ENCODE measurements at regions not wholly inside any gene's neighbourhood (a gene's known extent, or its start where the extent isn't known, plus 50 kb on each side); places are given as distances from the start of the nearest gene placed in this dataset.

DNA sequence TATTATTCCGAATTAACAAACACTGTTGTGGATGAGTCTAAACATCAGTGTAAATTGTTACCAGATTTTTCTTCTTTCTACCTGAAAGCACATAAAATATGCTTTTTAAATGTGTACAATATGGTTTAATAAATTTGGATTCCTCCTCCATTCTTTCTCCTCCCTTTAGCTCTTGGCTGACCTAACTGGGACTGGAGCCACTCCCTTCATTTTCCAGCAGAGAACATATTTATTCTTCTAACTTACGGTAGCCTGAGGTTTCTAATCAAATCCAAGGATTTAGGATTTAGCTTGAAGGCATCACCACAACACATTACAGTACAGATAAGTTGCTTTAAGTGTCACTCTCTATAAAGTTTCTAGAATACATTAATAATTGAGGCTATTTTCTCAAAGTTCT lies 88.2 kb upstream of the SEMA3C start:
- no peaks in the 10 kb centered on the region for H3K9me3 Mint-ChIP-seq (ENCODE audit: unreplicated experiment)
- intact Hi-C loops (cut with micrococcal nuclease): no loop called here
- H3K36me3 Mint-ChIP-seq (ENCODE audit: insufficient read depth, unreplicated experiment): no peaks in the 10 kb centered on the region
- no peak for DNase-seq (ENCODE audit: unreplicated experiment)
- H3K4me1 Mint-ChIP-seq (ENCODE audit: insufficient read depth, unreplicated experiment): peaks cover 6% of the 10 kb centered on the region
- CTCF ChIA-PET: interaction anchor here (0.6 to 1.3 kb wide), 4 partner anchors 9 to 326 kb away, joined by 3 to 5 read pairs (median 4); no protein-coding TSS in a partner anchor
- no peaks in the 10 kb centered on the region for H3K27me3 Mint-ChIP-seq (ENCODE audit: insufficient read depth, unreplicated experiment)
- BruUV-seq (replicated peaks): no TSS peak
- POLR2A ChIA-PET: interaction anchor here (0.6 to 1.2 kb wide), 5 partner anchors 67 to 796 kb away, joined by 3 to 5 read pairs (median 3); partner anchors contain the start of gene SEMA3C
- H3K27ac Mint-ChIP-seq (ENCODE audit: low read depth, unreplicated experiment): no peak overlapping the region
- H3K4me3 Mint-ChIP-seq (ENCODE audit: unreplicated experiment): no peak overlapping the region
- TF ChIP-seq, protein P1, sequence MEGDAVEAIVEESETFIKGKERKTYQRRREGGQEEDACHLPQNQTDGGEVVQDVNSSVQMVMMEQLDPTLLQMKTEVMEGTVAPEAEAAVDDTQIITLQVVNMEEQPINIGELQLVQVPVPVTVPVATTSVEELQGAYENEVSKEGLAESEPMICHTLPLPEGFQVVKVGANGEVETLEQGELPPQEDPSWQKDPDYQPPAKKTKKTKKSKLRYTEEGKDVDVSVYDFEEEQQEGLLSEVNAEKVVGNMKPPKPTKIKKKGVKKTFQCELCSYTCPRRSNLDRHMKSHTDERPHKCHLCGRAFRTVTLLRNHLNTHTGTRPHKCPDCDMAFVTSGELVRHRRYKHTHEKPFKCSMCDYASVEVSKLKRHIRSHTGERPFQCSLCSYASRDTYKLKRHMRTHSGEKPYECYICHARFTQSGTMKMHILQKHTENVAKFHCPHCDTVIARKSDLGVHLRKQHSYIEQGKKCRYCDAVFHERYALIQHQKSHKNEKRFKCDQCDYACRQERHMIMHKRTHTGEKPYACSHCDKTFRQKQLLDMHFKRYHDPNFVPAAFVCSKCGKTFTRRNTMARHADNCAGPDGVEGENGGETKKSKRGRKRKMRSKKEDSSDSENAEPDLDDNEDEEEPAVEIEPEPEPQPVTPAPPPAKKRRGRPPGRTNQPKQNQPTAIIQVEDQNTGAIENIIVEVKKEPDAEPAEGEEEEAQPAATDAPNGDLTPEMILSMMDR (IDR thresholded peaks at IDR 0.05; ENCODE audit: unreplicated experiment): no peak

DNA sequence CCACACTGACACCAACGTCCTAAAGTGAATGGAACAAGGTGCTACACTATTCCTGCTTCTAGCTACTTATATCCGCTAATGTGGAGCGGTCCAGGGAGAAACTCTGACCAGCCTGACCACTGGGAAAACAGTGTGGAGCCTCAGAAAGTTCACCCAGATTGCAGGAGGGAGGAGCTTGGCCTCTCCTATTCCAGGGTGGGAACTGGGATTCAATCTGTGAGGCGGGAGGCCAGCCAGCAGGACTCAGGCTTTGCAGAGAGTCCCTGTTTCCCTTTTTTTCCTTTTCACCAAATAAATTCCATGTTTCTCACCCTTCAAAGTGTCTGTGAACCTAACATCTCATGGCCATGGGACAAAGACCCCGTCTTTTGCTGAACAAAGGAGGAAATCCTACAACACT lies 86.4 kb upstream of the SEMA3C start:
- Mint-ChIP-seq H3K4me3 (ENCODE audit: unreplicated experiment) (no peak overlapping the region), H3K36me3 (ENCODE audit: insufficient read depth, unreplicated experiment) (no peaks in the 10 kb centered on the region), H3K4me1 (ENCODE audit: insufficient read depth, unreplicated experiment) (peaks cover 6% of the 10 kb centered on the region), H3K27ac (ENCODE audit: low read depth, unreplicated experiment) (no peak overlapping the region), H3K27me3 (ENCODE audit: insufficient read depth, unreplicated experiment) (no peaks in the 10 kb centered on the region), H3K9me3 (ENCODE audit: unreplicated experiment) (no peaks in the 10 kb centered on the region)
- POLR2A ChIA-PET: interaction anchor here (1.2 kb wide), 1 partner anchor 37 kb away, joined by 3 read pairs; no protein-coding TSS in a partner anchor
- DNase-seq (ENCODE audit: unreplicated experiment): no peak
- BruUV-seq (replicated peaks): no TSS peak
- CTCF ChIA-PET: interaction anchor here (0.6 kb wide), 2 partner anchors 35 to 369 kb away, joined by 3 read pairs; no protein-coding TSS in a partner anchor
- intact Hi-C loops (cut with micrococcal nuclease): no loop called here
- TF ChIP-seq, protein P1 (IDR thresholded peaks at IDR 0.05; ENCODE audit: unreplicated experiment): no peak

DNA sequence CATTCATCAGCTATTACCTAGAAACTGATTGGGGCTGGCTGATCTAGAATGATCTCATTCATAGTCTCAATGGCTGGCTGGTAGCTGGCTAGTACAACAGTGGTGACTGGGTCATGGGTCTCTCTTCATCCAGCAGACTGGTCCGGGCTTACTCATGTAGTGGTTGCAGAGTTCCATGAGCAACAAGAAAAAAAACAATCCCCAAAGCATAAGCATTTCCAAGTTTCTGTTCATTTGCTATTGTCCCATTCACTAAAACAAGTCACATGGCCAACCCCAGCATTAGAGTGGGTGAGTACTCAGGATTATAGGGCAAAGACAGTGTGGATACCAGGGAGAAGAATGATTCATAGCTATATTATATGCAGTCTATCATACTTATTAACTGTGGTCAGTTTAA lies 85.2 kb upstream of the SEMA3C start:
- TF ChIP-seq, protein P1 (IDR thresholded peaks at IDR 0.05; ENCODE audit: unreplicated experiment): no peak
- Mint-ChIP-seq H3K27ac (ENCODE audit: low read depth, unreplicated experiment) (no peak overlapping the region), H3K9me3 (ENCODE audit: unreplicated experiment) (no peaks in the 10 kb centered on the region), H3K36me3 (ENCODE audit: insufficient read depth, unreplicated experiment) (no peaks in the 10 kb centered on the region), H3K4me3 (ENCODE audit: unreplicated experiment) (no peak overlapping the region), H3K4me1 (ENCODE audit: insufficient read depth, unreplicated experiment) (peaks cover 6% of the 10 kb centered on the region), H3K27me3 (ENCODE audit: insufficient read depth, unreplicated experiment) (no peaks in the 10 kb centered on the region)
- BruUV-seq (replicated peaks): no TSS peak
- intact Hi-C loops (cut with micrococcal nuclease): no loop called here
- DNase-seq (ENCODE audit: unreplicated experiment): no peak
- CTCF ChIA-PET: interaction anchor here (0.7 kb wide), 1 partner anchor 9 kb away, joined by 3 read pairs; no protein-coding TSS in a partner anchor
- POLR2A ChIA-PET: interaction anchor here (0.6 to 1.4 kb wide), 8 partner anchors 8 to 281 kb away, joined by 3 to 6 read pairs (median 3); partner anchors contain the start of gene SEMA3C

DNA sequence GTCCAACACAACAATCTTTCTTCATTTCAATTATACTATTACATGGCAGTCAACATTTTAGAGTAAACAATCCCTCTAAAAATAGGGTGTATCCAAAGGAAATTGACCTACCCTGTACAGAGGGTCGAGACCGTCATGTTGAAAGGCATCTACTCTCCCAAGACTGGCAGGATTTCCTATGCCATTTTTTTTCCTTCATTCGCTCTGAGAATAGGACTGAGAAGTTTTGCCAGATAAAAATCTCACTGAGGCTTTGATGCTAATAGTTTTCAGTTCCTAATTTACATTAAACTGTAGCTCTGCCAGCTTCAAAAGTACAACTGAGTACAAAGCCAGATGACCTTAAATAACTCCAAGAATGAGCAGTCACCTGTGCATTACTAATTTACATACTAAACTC lies 84.5 kb upstream of the SEMA3C start:
- Mint-ChIP-seq H3K27ac (ENCODE audit: low read depth, unreplicated experiment) (no peak overlapping the region), H3K9me3 (ENCODE audit: unreplicated experiment) (no peaks in the 10 kb centered on the region), H3K4me1 (ENCODE audit: insufficient read depth, unreplicated experiment) (peaks cover 6% of the 10 kb centered on the region), H3K36me3 (ENCODE audit: insufficient read depth, unreplicated experiment) (no peaks in the 10 kb centered on the region), H3K4me3 (ENCODE audit: unreplicated experiment) (no peak overlapping the region), H3K27me3 (ENCODE audit: insufficient read depth, unreplicated experiment) (no peaks in the 10 kb centered on the region)
- ChIA-PET POLR2A (interaction anchor here (0.6 to 1.4 kb wide), 5 partner anchors 9 to 504 kb away, joined by 3 to 6 read pairs (median 3); no protein-coding TSS in a partner anchor), CTCF (interaction anchor here (0.7 kb wide), 1 partner anchor 46 kb away, joined by 3 read pairs; no protein-coding TSS in a partner anchor)
- BruUV-seq (replicated peaks): no TSS peak
- intact Hi-C loops (cut with micrococcal nuclease): no loop called here
- DNase-seq (ENCODE audit: unreplicated experiment): no peak
- TF ChIP-seq, protein P1 (IDR thresholded peaks at IDR 0.05; ENCODE audit: unreplicated experiment): no peak
